ENCODE measurements at regions not wholly inside any gene's neighbourhood (a gene's known extent, or its start where the extent isn't known, plus 50 kb on each side); places are given as distances from the start of the nearest gene placed in this dataset.

DNA sequence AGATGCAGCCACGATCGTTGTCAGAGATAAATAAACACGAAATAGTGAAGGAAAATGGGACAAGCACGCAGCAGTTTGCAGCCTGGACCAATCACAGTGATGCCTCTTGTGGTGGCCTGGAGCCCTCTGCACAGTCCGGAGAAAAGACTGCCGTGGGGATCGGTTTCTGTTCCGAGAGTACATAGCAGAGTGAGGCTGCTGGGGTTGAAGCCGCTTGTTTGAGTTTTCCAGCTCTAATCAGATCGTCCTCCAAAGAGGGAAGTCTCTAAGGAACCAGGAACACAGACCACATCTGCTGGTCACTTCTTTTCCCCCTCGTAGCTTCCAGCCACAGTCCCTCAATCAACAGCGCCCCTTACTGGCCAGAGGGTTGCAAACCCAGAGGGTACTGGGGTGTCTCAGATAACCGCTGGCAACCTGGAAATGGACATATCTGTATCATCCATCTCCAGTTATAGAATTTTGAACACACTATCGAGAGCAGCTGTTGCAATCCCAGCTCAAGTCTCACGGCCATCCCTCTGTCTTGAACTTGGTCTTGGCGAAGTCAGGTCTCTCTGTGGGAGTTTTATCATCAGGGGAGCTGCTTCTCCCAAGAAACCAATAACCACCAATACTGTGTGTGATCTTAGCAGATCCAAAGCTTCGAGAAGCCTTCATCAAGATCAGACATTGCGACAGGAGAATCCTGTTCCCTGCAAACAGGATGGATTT is 57.4 kb downstream of the OLIG1 start:
- TF ChIP-seq, protein P1, sequence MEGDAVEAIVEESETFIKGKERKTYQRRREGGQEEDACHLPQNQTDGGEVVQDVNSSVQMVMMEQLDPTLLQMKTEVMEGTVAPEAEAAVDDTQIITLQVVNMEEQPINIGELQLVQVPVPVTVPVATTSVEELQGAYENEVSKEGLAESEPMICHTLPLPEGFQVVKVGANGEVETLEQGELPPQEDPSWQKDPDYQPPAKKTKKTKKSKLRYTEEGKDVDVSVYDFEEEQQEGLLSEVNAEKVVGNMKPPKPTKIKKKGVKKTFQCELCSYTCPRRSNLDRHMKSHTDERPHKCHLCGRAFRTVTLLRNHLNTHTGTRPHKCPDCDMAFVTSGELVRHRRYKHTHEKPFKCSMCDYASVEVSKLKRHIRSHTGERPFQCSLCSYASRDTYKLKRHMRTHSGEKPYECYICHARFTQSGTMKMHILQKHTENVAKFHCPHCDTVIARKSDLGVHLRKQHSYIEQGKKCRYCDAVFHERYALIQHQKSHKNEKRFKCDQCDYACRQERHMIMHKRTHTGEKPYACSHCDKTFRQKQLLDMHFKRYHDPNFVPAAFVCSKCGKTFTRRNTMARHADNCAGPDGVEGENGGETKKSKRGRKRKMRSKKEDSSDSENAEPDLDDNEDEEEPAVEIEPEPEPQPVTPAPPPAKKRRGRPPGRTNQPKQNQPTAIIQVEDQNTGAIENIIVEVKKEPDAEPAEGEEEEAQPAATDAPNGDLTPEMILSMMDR (IDR thresholded peaks at IDR 0.05) = peak; percentile 18 to 35 (median 34)
- no peak for TF ChIP-seq POLR2A (IDR thresholded peaks at IDR 0.05)
